Central memory CD8-positive, alpha-beta T cell (primary cell): ENCODE measurements at regions not wholly inside any gene's neighbourhood (a gene's known extent, or its start where the extent isn't known, plus 50 kb on each side); places are given as distances from the start of the nearest gene placed in this dataset.

Experiments
- ATAC-seq: fragments of 150-1000 bp; cut with Tn5 transposase; replicated peaks from 2 replicates; pipeline ENCODE4 v1.10.0; 2022; ENCODE audit warnings: mild to moderate bottlenecking, moderate FRiP score, moderate number of reproducible peaks; ENCODE audit not compliant: poor library complexity, severe bottlenecking; ENCODE audit errors: extremely low read depth
- DNase-seq, 2 donors: peaks; one replicate each; pipeline ENCODE4 v3.0.0; 2021; ENCODE audit warnings: low spot score in 2 of 2
- H3K27ac Mint-ChIP-seq: one replicate; pipeline ENCODE4 v1.8.0; 2022; ENCODE audit warnings: low read depth, mild to moderate bottlenecking, moderate library complexity, mixed read lengths
- H3K27me3 Mint-ChIP-seq: one replicate; pipeline ENCODE4 v1.8.0; 2022; ENCODE audit warnings: mixed read lengths
- H3K36me3 Mint-ChIP-seq: one replicate; pipeline ENCODE4 v1.8.0; 2022; ENCODE audit warnings: mild to moderate bottlenecking, moderate library complexity, mixed read lengths; ENCODE audit not compliant: insufficient read depth
- H3K4me1 Mint-ChIP-seq: one replicate; pipeline ENCODE4 v1.8.0; 2022; ENCODE audit warnings: mixed read lengths
- H3K4me3 Mint-ChIP-seq: one replicate; pipeline ENCODE4 v1.8.0; 2022; ENCODE audit warnings: mild to moderate bottlenecking, moderate library complexity, mixed read lengths
- H3K9me3 Mint-ChIP-seq: one replicate; pipeline ENCODE4 v1.8.0; 2022; ENCODE audit warnings: mixed read lengths

DNA sequence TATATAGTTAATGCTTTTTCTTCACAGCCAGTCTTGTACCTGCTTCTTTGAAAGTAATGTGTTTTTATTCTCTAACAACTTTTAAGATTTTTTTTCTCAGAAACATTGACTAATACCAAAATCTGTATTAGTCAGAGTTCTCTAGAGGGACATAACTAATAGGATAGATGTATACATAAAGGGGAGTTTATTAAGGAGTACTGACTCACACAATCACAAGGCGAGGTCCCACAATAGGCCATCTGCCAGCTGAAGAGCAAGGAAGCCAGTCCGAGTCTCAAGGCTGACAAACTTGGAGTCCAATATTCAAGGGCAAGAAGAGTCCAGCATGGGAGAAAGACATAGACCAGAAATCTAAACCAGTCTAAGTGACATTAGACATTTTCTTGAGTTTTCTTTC is 140.0 kb downstream of the RAB38 start:
- no peak overlapping the region for H3K27ac Mint-ChIP-seq
- DNase-seq (no peak), ATAC-seq (no peak)
- H3K4me3 Mint-ChIP-seq, result no peak overlapping the region
- H3K4me1 Mint-ChIP-seq, result no peaks in the 10 kb centered on the region
- H3K27me3 Mint-ChIP-seq, result peaks cover 24% of the 10 kb centered on the region
- no peaks in the 10 kb centered on the region for H3K9me3 Mint-ChIP-seq
- H3K36me3 Mint-ChIP-seq, result peaks cover 5% of the 10 kb centered on the region

DNA sequence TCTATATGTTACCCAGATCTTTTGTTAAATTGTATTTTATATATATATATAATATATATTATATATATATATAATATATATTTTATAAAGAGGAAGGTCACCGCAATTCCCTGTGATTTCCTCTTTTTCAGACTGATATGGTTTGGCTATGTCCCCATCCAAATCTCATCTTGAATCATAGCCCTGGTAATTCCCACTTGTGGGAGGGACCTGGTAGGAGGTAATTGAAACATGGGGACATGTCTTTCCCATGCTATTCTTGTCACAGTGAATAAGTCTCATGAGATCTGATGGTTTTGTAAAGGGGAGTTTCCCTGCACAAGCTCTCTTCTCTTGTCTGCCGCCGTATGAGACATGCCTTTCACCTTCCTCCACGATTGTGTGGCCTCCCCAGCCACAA is 157.6 kb downstream of the RAB38 start:
- no peaks in the 10 kb centered on the region for H3K4me1 Mint-ChIP-seq
- ATAC-seq, result no peak
- no peak for DNase-seq
- H3K27me3 Mint-ChIP-seq, result peaks cover 9% of the 10 kb centered on the region
- H3K9me3 Mint-ChIP-seq, result no peaks in the 10 kb centered on the region
- no peak overlapping the region for H3K27ac Mint-ChIP-seq
- H3K4me3 Mint-ChIP-seq, result no peak overlapping the region
- H3K36me3 Mint-ChIP-seq, result no peaks in the 10 kb centered on the region

DNA sequence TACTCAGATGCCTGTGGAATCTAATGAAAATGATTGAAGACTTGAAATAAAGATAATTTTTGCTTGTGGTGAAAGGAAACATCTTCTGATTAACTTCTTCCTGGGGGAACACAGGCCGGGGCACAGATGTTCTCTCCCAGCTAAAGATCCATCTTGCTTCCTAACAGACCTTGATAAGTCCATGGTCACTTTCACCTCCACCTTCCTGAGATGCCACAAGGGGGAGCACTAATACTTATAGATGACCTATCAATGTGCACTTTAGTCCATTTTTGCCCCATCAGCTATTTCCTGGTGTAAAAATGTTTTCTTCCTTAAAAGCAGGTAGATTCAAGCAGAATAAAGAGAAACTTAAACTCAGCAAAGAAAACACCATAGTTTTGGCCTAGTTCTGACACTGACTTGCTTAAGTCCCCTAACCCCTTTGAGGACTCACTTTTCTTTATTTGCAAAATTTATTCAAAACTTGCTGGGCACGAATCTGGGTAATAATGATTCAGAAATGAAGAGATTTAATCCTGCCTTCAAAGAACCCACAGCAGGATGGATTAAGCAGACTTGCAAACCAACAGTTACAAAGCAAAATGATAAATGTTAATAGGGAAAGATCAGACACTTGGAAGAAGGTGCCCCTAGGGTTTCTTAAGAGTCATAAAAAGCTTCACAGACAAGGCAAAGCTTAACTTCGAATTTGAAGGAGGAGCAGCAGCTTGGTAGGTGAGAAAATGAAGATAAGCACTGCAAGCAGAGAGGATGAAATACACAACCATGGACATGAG is 158.7 kb downstream of the RAB38 start:
- Mint-ChIP-seq H3K4me3 (no peak overlapping the region), H3K36me3 (no peaks in the 10 kb centered on the region), H3K27ac (no peak overlapping the region)

DNA sequence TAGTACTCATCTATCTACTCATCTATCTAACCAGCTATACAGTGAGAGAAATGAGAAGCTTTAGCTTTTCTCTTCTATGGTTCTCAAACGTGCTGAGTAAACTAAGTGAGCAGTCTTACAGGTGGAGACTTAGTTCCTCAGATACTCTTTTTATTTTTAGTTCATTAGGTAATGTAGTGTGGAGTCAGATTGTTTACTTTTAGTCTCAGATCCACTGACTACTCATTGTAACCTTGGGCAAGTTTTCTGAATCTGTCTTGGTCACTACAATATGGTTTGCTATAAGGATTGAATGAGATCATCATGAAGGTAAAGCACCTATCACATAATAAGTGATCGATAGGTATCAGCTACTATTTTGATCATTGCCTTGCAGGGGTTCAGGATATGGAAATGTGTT is 160.1 kb downstream of the RAB38 start:
- H3K27me3 Mint-ChIP-seq, result no peaks in the 10 kb centered on the region
- no peak for DNase-seq
- H3K27ac Mint-ChIP-seq, result no peak overlapping the region
- H3K36me3 Mint-ChIP-seq, result no peaks in the 10 kb centered on the region
- no peak for ATAC-seq
- H3K4me1 Mint-ChIP-seq, result no peaks in the 10 kb centered on the region
- no peak overlapping the region for H3K4me3 Mint-ChIP-seq
- no peaks in the 10 kb centered on the region for H3K9me3 Mint-ChIP-seq

More for the DNA sequence above, 158.7 kb downstream of the RAB38 start:
- ATAC-seq, result peak; percentile 60
- H3K9me3 Mint-ChIP-seq, result no peaks in the 10 kb centered on the region
- H3K4me1 Mint-ChIP-seq, result no peaks in the 10 kb centered on the region
- H3K27me3 Mint-ChIP-seq, result no peaks in the 10 kb centered on the region
- DNase-seq, result peak; percentile 23 to 42

DNA sequence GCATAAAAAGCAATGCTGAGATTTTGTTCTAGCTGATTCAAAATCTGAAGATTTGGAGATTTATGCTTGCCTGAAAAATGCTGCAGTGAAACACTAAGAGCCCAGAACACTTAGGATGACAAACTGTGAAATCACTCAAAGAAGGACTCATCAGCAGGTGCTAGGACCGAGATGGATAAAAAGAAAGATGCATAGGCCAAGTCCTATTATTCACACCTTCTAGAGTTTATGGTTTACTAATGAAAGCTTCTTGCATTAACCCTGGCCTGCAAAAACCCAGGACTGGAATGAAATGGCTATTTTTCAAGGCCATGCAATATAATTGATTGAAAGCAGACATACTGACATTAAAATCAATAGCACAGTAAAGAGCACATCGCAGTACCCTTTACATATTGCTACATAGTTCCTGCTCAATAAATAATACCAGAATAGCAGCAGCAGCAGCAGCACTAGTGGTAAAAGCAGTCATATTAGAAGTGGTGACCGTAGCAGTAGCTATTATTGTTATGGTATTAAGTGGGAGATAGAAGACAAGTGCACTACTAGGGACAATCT is 161.7 kb downstream of the RAB38 start:
- Mint-ChIP-seq H3K36me3 (no peaks in the 10 kb centered on the region), H3K9me3 (no peaks in the 10 kb centered on the region), H3K27ac (no peak overlapping the region), H3K4me1 (no peaks in the 10 kb centered on the region), H3K4me3 (no peak overlapping the region), H3K27me3 (no peaks in the 10 kb centered on the region)
- ATAC-seq, result no peak
- no peak for DNase-seq

DNA sequence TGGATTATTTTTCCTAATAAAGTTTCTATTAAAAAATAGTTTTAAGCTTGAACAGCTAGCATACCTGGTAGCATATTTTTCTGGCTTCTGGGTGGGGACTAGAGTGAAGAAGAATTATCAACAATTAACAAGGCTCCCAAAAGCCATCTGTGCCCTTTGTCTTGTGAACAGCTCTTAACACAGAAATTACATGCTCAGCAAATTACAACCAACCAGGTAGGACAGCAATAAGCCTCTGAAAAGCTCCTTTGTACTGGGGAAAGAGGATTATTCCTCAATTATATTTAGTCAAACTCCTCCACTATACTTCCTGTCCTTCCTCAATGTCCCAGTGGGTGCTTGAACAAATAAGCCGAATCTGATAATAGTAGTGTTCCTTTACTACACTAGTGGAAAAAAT is 162.8 kb downstream of the RAB38 start:
- Mint-ChIP-seq H3K9me3 (no peaks in the 10 kb centered on the region), H3K4me1 (no peaks in the 10 kb centered on the region), H3K4me3 (no peak overlapping the region), H3K27ac (no peak overlapping the region), H3K27me3 (no peaks in the 10 kb centered on the region), H3K36me3 (no peaks in the 10 kb centered on the region)
- no peak for ATAC-seq
- DNase-seq, result no peak

DNA sequence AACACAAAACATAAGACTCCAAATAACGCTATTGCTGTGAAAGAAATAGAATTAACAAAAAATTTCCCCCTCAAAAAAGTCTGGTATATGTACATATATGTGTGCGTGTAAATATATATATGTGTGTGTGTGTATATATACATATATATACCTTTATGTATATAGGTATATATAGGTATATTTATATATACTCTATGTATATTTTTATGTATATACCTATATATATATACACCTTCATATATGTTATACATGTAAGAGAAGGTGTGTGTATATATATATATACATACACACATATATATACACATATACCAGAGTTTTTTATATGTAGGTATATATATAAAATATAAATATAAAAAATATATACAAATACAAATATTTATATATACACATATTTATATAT is 199.2 kb downstream of the RAB38 start:
- Mint-ChIP-seq H3K36me3 (no peaks in the 10 kb centered on the region), H3K4me1 (no peaks in the 10 kb centered on the region), H3K27ac (no peak overlapping the region), H3K9me3 (no peaks in the 10 kb centered on the region), H3K27me3 (peaks cover 11% of the 10 kb centered on the region), H3K4me3 (no peak overlapping the region)
- DNase-seq (no peak), ATAC-seq (no peak)

DNA sequence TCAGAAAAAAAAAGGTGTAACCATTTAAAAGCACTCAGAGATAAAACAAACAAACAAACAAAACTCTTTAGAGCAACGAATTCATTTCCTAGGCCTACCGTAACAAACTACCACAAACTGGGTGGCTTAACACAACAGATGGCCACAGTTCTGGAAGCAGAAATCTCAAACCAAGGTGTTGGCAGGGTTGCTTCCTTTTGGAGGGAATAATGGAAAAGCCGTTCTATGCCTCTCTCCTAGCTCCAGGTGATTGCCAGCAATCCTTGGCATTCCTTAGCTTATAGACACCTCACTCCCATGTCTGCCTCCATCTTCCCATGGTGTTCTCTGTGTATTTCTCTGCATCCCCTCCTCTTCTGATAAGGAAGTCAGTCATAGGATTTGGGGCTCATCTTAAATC is 200.4 kb downstream of the RAB38 start:
- Mint-ChIP-seq H3K4me3 (no peak overlapping the region), H3K4me1 (no peaks in the 10 kb centered on the region), H3K9me3 (no peaks in the 10 kb centered on the region), H3K27me3 (peaks cover 15% of the 10 kb centered on the region), H3K36me3 (no peaks in the 10 kb centered on the region), H3K27ac (no peak overlapping the region)
- no peak for ATAC-seq
- DNase-seq, result no peak

DNA sequence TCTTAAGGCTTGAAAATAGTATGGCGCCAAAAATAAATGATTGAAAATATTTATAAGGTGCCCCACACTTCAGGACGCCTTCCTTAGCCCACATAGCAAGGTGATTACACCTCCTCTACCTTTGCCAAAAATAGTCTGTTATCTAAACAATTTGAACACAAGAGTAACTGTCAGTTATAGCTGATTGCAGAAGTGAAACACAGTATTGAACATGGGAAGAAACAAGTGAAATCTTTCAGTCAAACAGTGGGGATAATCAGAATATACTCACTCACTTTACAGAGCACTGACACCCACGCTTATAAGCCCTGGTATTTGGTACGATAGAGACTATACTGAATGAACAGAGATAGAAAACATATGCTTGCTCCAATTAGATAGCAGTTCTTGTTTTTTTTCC is 203.1 kb downstream of the RAB38 start:
- Mint-ChIP-seq H3K9me3 (no peaks in the 10 kb centered on the region), H3K36me3 (no peaks in the 10 kb centered on the region), H3K4me1 (no peaks in the 10 kb centered on the region), H3K4me3 (no peak overlapping the region), H3K27ac (no peak overlapping the region), H3K27me3 (peaks cover 27% of the 10 kb centered on the region)
- no peak for DNase-seq
- no peak for ATAC-seq

DNA sequence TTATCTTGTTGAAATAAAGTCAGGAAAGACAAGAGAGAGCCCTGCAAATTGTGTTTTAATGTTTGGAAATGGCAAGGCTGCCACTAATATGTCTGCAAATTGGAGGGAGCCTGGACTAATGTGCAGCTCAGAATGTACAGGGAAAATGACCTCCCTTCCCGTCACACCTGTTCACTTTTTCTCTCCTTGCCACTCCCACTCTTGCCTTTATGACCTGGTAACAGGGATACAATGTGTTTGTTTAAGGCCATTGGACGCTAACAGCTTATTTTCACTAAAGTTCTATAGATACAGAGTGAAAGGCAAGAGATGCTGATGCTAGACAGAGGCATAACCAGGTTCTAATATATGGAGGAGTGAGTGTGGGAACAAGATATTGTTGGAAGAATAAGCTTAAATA is 203.9 kb downstream of the RAB38 start:
- Mint-ChIP-seq H3K4me3 (no peak overlapping the region), H3K27me3 (peaks cover 27% of the 10 kb centered on the region), H3K27ac (no peak overlapping the region), H3K36me3 (no peaks in the 10 kb centered on the region), H3K9me3 (no peaks in the 10 kb centered on the region), H3K4me1 (no peaks in the 10 kb centered on the region)
- DNase-seq, result no peak
- no peak for ATAC-seq

DNA sequence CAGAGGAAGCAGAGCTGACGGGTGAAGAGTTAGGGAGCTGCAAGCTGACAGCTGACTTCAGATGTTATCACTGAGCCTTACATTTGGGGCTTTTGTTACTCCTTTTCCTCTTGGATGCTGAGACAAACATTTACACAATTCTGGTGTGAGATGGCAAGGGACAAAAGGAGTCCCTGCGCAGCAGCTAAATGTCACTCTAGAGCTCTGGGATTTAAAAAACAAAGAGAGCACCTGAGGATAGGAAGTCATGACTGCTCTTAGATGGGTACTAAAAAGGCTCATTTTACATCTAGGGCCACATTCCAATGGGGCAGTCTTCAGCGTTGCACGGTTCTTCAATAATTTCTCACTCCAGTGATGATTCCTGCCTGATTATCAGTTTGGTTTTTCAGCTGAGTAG is 204.5 kb downstream of the RAB38 start:
- H3K4me1 Mint-ChIP-seq, result no peaks in the 10 kb centered on the region
- no peaks in the 10 kb centered on the region for H3K9me3 Mint-ChIP-seq
- no peak overlapping the region for H3K4me3 Mint-ChIP-seq
- no peak overlapping the region for H3K27ac Mint-ChIP-seq
- ATAC-seq (no peak), DNase-seq (no peak)
- H3K27me3 Mint-ChIP-seq, result peaks cover 27% of the 10 kb centered on the region
- no peaks in the 10 kb centered on the region for H3K36me3 Mint-ChIP-seq

DNA sequence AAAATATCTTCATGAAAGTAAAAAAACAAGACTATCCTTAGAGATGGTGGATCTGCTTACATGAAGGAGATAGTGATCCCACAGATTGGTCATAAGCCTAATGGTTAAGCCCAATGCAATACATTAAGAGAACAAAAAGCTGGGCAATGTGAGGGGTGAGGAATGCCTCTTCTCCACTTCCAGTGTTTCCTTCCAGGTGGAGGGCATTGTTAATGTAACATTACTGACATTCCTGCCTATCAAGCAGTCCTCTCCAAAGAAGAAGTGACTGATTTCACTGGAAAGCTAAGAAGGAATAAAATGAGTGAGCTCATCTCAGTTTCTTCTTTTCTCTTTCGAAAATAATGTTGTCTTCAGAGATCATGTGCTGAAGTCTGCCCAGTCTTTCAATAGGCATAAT is 207.8 kb downstream of the RAB38 start:
- Mint-ChIP-seq H3K27me3 (peaks cover 35% of the 10 kb centered on the region), H3K4me3 (no peak overlapping the region), H3K27ac (no peak overlapping the region), H3K4me1 (no peaks in the 10 kb centered on the region), H3K36me3 (no peaks in the 10 kb centered on the region), H3K9me3 (no peaks in the 10 kb centered on the region)
- ATAC-seq (no peak), DNase-seq (no peak)

DNA sequence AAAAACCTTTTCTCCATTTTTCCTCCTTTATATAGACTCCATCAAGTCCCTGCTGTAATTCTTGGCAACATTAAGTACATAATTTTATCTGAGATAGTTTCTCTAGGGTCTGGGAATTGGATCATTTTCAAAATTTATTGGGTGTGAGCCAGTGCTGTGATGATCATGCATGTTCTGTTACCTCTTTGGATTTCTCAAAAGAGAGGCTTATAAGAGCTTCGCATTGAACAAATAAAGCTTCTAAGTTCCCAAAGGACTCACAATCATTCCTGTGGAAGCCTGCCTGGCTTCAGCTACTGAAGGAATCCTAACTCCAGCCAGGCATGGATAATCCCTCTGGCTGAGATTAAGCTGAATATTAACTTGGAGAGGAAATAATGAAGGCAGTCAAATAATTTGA is 208.5 kb downstream of the RAB38 start:
- ATAC-seq (no peak), DNase-seq (no peak)
- H3K36me3 Mint-ChIP-seq, result no peaks in the 10 kb centered on the region
- H3K9me3 Mint-ChIP-seq, result no peaks in the 10 kb centered on the region
- H3K27me3 Mint-ChIP-seq, result peaks cover 31% of the 10 kb centered on the region
- H3K4me3 Mint-ChIP-seq, result no peak overlapping the region
- no peak overlapping the region for H3K27ac Mint-ChIP-seq
- no peaks in the 10 kb centered on the region for H3K4me1 Mint-ChIP-seq
